HL-60 (cell line): ENCODE measurements at regions not wholly inside any gene's neighbourhood (a gene's known extent, or its start where the extent isn't known, plus 50 kb on each side); places are given as distances from the start of the nearest gene placed in this dataset.

Experiments
- CTCF ChIP-seq: IDR thresholded peaks from one replicate; pipeline ENCODE4 v1.5.1; 2011; ENCODE audit warnings: low read length, control low read depth, inconsistent platforms; ENCODE audit not compliant: insufficient read depth
- POLR2AphosphoS5 ChIP-seq: IDR thresholded peaks from 2 replicates; pipeline ENCODE4 v1.6.1; 2012; ENCODE audit warnings: low read depth
- SPI1 ChIP-seq: IDR thresholded peaks from 2 replicates; pipeline ENCODE4 v1.6.1; 2012; ENCODE audit warnings: low read depth, mild to moderate bottlenecking, borderline replicate concordance

DNA sequence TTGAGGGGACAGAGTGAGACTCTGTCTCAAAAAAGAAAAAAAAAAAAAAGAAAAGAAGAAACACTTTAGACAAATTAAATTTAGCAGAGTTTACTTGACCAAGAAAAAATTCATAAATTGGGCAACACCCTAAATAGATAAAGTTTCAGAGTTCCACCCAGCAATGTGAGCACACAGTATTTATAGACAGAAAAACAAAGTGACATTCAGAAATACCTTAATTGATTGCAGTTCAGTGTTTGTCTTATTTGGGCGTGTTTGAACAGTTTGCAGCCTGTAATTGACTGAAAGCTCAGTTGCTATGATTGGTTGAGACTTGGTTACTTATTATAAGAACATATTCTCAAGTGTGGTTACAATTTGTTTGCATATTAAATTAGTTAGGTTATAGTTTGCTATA lies 603.5 kb upstream of the NEGR1 start:
- TF ChIP-seq CTCF (no peak), POLR2AphosphoS5 (no peak), SPI1 (no peak)
